D721Med (cell line): ENCODE measurements at regions not wholly inside any gene's neighbourhood (a gene's known extent, or its start where the extent isn't known, plus 50 kb on each side); places are given as distances from the start of the nearest gene placed in this dataset.

Experiments used
- DNase-seq: peaks from one replicate; pipeline ENCODE4 v3.0.0; 2011; ENCODE audit warnings: low spot score; ENCODE audit not compliant: insufficient read length
- FAIRE-seq: peaks from 2 replicates; lab custom pipeline; 2011; peaks lifted over from hg19 to GRCh38; lab: Jason Lieb, UNC
- CTCF ChIP-seq: IDR thresholded peaks from 2 replicates; pipeline ENCODE4 v1.5.1; 2012; ENCODE audit warnings: mild to moderate bottlenecking, control low read depth; ENCODE audit not compliant: insufficient read depth; ENCODE audit errors: missing control alignments

DNA sequence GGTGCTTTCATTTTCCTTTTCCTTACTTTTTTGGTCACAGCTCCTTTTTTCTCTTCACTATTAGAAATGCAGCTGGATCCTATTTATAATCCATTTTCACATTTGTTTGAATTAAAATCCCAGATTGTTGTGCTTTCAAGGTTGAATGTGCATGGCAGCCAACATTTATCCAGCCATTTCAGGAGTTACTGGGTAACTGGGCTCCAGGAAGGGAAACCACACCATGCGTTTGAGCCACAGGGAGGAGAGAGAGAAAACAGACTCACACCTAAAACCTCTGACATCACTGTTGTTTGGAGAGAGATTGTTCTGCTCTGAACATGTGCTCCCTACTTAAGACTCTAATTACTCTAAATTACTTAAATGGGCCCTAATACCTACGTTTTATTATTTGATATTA is 173.4 kb downstream of the BMP2 start:
- FAIRE-seq, result no peak
- no peak for DNase-seq
- TF ChIP-seq CTCF, result no peak

- no peak for TF ChIP-seq CTCF
- FAIRE-seq, result no peak
- DNase-seq, result no peak
Measured at GRCh38 chr20:6941571-6941970, 174.1 kb downstream of the BMP2 start.

DNA sequence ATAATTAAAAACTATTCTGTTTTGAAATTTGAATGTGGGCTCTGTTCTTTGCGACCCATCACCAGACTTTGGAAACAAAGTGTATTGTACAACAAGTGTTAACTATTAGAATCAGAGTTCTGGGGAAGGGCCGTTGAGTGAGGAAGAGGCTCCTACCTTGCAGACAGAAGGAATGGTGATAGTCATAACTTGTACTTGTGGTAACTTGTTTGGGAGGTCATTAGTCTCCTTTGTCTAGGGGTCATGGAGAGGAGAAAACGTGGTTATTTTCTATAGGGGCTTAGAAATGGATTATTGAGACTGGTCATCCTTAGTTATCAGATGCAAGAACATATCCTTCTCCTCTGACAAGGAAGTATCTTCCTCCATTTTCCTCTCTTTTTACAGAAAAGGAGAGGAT is 174.8 kb downstream of the BMP2 start:
- DNase-seq, result no peak
- no peak for TF ChIP-seq CTCF
- no peak for FAIRE-seq

- no peak for DNase-seq
- FAIRE-seq, result no peak
- no peak for TF ChIP-seq CTCF
Measured at GRCh38 chr20:6944292-6944691, 176.8 kb downstream of the BMP2 start.

- no peak for DNase-seq
- TF ChIP-seq CTCF, result no peak
- FAIRE-seq, result no peak
Measured at GRCh38 chr20:6953611-6954010, 186.1 kb downstream of the BMP2 start.

DNA sequence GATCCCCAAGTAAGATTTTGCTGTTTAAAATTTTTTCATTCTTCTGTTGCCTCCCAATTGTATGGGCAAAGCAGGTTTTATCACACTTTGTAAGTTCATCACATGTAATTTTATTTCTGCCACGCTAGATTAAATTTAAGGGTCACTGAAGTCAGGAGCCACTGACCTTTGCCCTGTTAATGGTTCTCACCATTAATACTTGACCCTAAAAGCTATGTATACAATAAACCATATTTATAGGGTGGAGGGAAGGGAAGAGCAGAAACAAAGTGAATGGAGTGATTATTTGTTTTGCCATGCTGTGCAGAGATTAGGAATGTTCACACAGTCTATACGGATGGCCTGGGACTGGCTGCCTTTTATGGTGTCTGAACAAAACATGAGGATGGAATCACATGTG is 186.7 kb downstream of the BMP2 start:
- TF ChIP-seq CTCF, result no peak
- no peak for DNase-seq

DNA sequence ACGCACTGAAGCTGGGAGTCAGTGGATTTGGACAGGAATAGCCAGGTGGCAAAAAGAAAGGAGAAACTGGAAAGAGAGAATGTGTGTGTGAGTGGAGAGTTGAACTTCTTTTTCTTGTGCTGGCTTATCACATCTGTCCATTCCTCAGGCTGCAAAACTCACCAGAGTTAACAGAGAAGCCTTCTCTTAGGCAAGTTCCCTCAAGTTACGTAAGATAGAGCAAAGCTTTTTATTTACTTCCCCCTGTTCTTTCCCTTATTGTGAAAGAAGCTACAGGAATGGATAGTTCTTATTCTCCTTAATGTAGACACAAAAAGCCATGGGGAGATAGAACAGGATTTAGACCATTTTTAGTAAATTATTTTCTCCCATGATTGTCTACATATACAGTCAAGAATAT is 188.6 kb downstream of the BMP2 start:
- no peak for TF ChIP-seq CTCF
- FAIRE-seq (no peak), DNase-seq (no peak)

More for the DNA sequence above, 186.7 kb downstream of the BMP2 start:
- FAIRE-seq, result no peak
